ENCODE measurements at regions not wholly inside any gene's neighbourhood (a gene's known extent, or its start where the extent isn't known, plus 50 kb on each side); places are given as distances from the start of the nearest gene placed in this dataset.
"Not testable (repeated sequence)": the region's sequence is repeated elsewhere in the genome, so short reads cannot be mapped to it uniquely, and the experiment has no call there.

DNA sequence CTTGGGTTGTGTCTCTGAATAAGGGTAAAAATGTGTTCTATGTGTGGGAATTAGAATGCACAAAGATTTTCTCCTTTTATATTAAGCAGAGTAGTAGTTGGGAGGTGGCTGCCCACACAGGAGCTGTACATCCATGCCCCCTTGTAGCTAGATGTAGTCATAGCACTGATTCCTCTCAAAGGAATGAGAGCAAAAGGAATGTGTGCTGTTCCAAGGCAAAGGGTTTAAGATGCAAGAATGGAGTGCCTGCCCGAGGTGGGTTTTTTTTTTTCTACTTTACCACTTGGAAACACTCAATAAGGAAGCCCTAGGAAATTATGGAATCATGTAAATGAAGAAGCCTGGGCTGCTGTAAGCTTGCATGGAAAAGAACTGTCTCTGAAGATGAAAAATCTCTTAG is 2183.2 kb upstream of the AGA start:
- no peaks in the 10 kb centered on the region for H3K36me3 ChIP-seq (ENCODE audit: control insufficient read depth, insufficient read depth, low read length)
- H3K27ac ChIP-seq (ENCODE audit: low read depth, low read length) = no peak overlapping the region
- H3K9me3 ChIP-seq (ENCODE audit: control insufficient read depth, insufficient read depth, low read length) = no peaks in the 10 kb centered on the region
- H3K4me1 ChIP-seq (ENCODE audit: control insufficient read depth, insufficient read depth, low read length) = no peaks in the 10 kb centered on the region
- H3K9ac ChIP-seq (ENCODE audit: low read depth, low read length) = no peak overlapping the region
- H3K4me3 ChIP-seq (ENCODE audit: low read depth, low read length) = no peak overlapping the region
- H3K27me3 ChIP-seq (ENCODE audit: control insufficient read depth, insufficient read depth, low read length) = no peaks in the 10 kb centered on the region

GRCh38 chr4:179626687-179627086 is 2184.4 kb upstream of the AGA start:
- Histone ChIP-seq H3K4me3 (ENCODE audit: low read depth, low read length) (no peak overlapping the region), H3K36me3 (ENCODE audit: control insufficient read depth, insufficient read depth, low read length) (no peaks in the 10 kb centered on the region), H3K27me3 (ENCODE audit: control insufficient read depth, insufficient read depth, low read length) (no peaks in the 10 kb centered on the region), H3K27ac (ENCODE audit: low read depth, low read length) (no peak overlapping the region), H3K4me1 (ENCODE audit: control insufficient read depth, insufficient read depth, low read length) (no peaks in the 10 kb centered on the region), H3K9me3 (ENCODE audit: control insufficient read depth, insufficient read depth, low read length) (no peaks in the 10 kb centered on the region), H3K9ac (ENCODE audit: low read depth, low read length) (no peak overlapping the region)

- no peaks in the 10 kb centered on the region for H3K36me3 ChIP-seq (ENCODE audit: control insufficient read depth, insufficient read depth, low read length)
- no peaks in the 10 kb centered on the region for H3K27me3 ChIP-seq (ENCODE audit: control insufficient read depth, insufficient read depth, low read length)
- no peak overlapping the region for H3K27ac ChIP-seq (ENCODE audit: low read depth, low read length)
- H3K9me3 ChIP-seq (ENCODE audit: control insufficient read depth, insufficient read depth, low read length) = peaks cover 9% of the 10 kb centered on the region
- no peaks in the 10 kb centered on the region for H3K4me1 ChIP-seq (ENCODE audit: control insufficient read depth, insufficient read depth, low read length)
- H3K4me3 ChIP-seq (ENCODE audit: low read depth, low read length) = no peak overlapping the region
- H3K9ac ChIP-seq (ENCODE audit: low read depth, low read length) = no peak overlapping the region
Observed at GRCh38 chr4:179631321-179631720, 2189.1 kb upstream of the AGA start.

GRCh38 chr4:179634862-179635261 is 2192.6 kb upstream of the AGA start:
- H3K9me3 ChIP-seq (ENCODE audit: control insufficient read depth, insufficient read depth, low read length) = peaks cover 9% of the 10 kb centered on the region
- H3K27me3 ChIP-seq (ENCODE audit: control insufficient read depth, insufficient read depth, low read length) = no peaks in the 10 kb centered on the region
- no peaks in the 10 kb centered on the region for H3K36me3 ChIP-seq (ENCODE audit: control insufficient read depth, insufficient read depth, low read length)
- H3K4me3 ChIP-seq (ENCODE audit: low read depth, low read length) = no peak overlapping the region
- H3K27ac ChIP-seq (ENCODE audit: low read depth, low read length) = no peak overlapping the region
- no peaks in the 10 kb centered on the region for H3K4me1 ChIP-seq (ENCODE audit: control insufficient read depth, insufficient read depth, low read length)
- no peak overlapping the region for H3K9ac ChIP-seq (ENCODE audit: low read depth, low read length)

DNA sequence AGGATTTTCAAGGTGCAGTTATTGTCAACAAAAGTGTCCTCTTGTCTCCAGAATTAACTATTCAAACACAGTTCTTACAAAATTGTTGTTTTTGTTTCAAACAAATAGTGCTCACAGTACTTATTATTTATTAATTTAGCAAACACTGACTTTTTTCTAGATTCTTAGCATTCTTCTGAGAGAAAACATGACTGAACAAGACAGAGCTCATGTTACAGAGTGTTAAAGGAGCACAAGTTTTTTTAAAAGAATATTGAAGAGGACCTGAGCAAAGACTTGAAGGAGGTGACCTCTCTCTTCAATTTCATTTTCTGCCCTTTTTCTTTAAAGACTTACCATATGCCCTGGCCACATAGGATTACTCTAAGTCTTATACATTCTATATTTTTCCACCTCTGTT is 2220.3 kb upstream of the AGA start:
- Histone ChIP-seq H3K4me1 (ENCODE audit: control insufficient read depth, insufficient read depth, low read length) (no peaks in the 10 kb centered on the region), H3K27ac (ENCODE audit: low read depth, low read length) (no peak overlapping the region), H3K9me3 (ENCODE audit: control insufficient read depth, insufficient read depth, low read length) (no peaks in the 10 kb centered on the region), H3K36me3 (ENCODE audit: control insufficient read depth, insufficient read depth, low read length) (no peaks in the 10 kb centered on the region), H3K27me3 (ENCODE audit: control insufficient read depth, insufficient read depth, low read length) (no peaks in the 10 kb centered on the region), H3K4me3 (ENCODE audit: low read depth, low read length) (no peak overlapping the region), H3K9ac (ENCODE audit: low read depth, low read length) (no peak overlapping the region)

- Histone ChIP-seq H3K36me3 (ENCODE audit: control insufficient read depth, insufficient read depth, low read length) (no peaks in the 10 kb centered on the region), H3K4me3 (ENCODE audit: low read depth, low read length) (no peak overlapping the region), H3K27ac (ENCODE audit: low read depth, low read length) (no peak overlapping the region), H3K9ac (ENCODE audit: low read depth, low read length) (no peak overlapping the region), H3K27me3 (ENCODE audit: control insufficient read depth, insufficient read depth, low read length) (no peaks in the 10 kb centered on the region), H3K4me1 (ENCODE audit: control insufficient read depth, insufficient read depth, low read length) (no peaks in the 10 kb centered on the region), H3K9me3 (ENCODE audit: control insufficient read depth, insufficient read depth, low read length) (no peaks in the 10 kb centered on the region)
Observed at GRCh38 chr4:179663641-179664429, 2221.6 kb upstream of the AGA start.

DNA sequence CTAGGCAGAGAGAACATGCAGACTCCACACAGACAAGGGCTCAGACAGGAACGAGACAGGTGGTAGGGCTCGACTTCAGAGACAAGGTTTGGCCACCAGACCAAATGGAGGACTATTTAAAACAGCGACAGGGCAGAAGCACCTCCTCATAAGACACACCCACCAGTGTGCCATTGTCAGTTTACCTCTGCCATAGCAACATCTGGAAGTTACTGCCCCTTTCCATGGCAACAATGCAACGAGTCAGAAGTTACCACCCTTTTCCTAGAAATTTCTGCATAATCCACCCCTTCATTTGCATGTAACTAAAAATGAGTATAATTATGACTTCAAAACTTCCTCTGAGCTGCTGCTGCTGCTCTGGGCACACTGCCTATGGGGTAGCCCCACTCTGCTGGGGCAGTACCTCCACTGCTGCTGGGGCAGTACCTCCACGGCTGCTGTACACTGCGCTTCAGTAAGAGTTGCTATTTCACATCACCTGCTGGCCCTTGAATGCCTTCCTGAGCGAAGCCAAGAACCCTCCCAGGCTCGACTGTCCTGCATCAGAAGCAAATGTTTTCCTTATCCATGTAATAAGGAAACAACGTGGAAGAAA is 2222.3 kb upstream of the AGA start:
- no peak overlapping the region for H3K4me3 ChIP-seq (ENCODE audit: low read depth, low read length)
- no peaks in the 10 kb centered on the region for H3K4me1 ChIP-seq (ENCODE audit: control insufficient read depth, insufficient read depth, low read length)
- H3K27me3 ChIP-seq (ENCODE audit: control insufficient read depth, insufficient read depth, low read length) = no peaks in the 10 kb centered on the region
- H3K9me3 ChIP-seq (ENCODE audit: control insufficient read depth, insufficient read depth, low read length) = no peaks in the 10 kb centered on the region
- H3K36me3 ChIP-seq (ENCODE audit: control insufficient read depth, insufficient read depth, low read length) = no peaks in the 10 kb centered on the region
- no peak overlapping the region for H3K9ac ChIP-seq (ENCODE audit: low read depth, low read length)
- no peak overlapping the region for H3K27ac ChIP-seq (ENCODE audit: low read depth, low read length)

DNA sequence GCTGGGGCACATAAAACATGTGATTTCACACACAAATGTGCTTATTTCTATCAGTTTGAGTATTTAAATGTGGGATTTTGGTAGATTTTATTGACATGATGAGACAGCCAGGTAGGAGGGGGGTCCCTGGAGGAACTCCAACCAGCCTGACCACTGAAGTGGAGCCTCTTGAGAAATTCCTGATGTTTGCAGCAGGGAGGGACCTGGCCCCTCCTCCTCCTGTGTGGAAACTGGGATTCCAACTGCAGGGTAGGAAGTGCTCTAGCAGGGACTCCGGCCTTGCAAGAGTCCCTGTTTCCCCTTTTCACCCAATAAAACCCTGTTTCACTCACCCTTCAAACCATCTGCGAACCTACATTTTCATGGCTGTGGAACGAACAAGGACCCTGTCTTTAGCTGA is 2224.0 kb upstream of the AGA start:
- Histone ChIP-seq H3K4me3 (ENCODE audit: low read depth, low read length) (no peak overlapping the region), H3K27me3 (ENCODE audit: control insufficient read depth, insufficient read depth, low read length) (no peaks in the 10 kb centered on the region), H3K9me3 (ENCODE audit: control insufficient read depth, insufficient read depth, low read length) (no peaks in the 10 kb centered on the region), H3K9ac (ENCODE audit: low read depth, low read length) (no peak overlapping the region), H3K4me1 (ENCODE audit: control insufficient read depth, insufficient read depth, low read length) (no peaks in the 10 kb centered on the region), H3K36me3 (ENCODE audit: control insufficient read depth, insufficient read depth, low read length) (no peaks in the 10 kb centered on the region), H3K27ac (ENCODE audit: low read depth, low read length) (no peak overlapping the region)

GRCh38 chr4:179671609-179672008 is 2229.4 kb upstream of the AGA start:
- H3K36me3 ChIP-seq (ENCODE audit: control insufficient read depth, insufficient read depth, low read length) = no peaks in the 10 kb centered on the region
- no peak overlapping the region for H3K9ac ChIP-seq (ENCODE audit: low read depth, low read length)
- no peak overlapping the region for H3K27ac ChIP-seq (ENCODE audit: low read depth, low read length)
- no peak overlapping the region for H3K4me3 ChIP-seq (ENCODE audit: low read depth, low read length)
- H3K9me3 ChIP-seq (ENCODE audit: control insufficient read depth, insufficient read depth, low read length) = peaks cover 3% of the 10 kb centered on the region; the same call in 1 of the 2 replicates
- no peaks in the 10 kb centered on the region for H3K27me3 ChIP-seq (ENCODE audit: control insufficient read depth, insufficient read depth, low read length)
- no peaks in the 10 kb centered on the region for H3K4me1 ChIP-seq (ENCODE audit: control insufficient read depth, insufficient read depth, low read length)

DNA sequence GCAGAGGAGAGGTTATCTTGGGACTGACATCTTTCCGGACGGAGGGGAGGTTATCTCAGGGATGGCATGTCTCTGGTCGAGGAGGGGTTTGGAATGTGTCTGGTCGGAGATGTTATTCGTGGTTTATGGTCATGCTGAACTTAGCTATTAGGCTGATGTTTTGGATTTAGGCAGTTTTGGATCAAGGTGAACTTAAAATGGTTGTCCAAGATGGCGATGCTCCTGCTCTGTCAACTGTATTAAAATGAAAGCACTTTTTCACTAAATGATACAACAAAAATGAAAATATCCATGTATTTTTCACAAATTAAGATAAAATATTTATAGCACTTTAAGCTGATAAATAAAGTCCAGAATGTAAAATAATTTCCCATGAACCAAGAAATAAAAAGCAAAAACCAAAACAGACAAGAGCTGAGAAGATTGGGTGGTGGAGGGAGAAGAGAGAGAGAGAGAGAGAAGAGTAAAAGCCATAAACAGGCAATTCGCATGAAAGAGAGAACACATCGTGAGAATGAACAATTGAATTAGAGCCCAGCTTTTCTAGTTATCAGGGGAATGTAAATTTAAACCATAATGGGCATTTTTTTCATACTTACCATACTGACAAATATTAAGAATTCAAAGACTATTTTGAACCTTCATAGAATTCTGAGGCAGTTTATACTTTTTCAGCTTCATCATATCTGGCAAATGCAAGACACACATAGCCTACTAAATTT is 2236.0 kb upstream of the AGA start:
- Histone ChIP-seq H3K9ac (ENCODE audit: low read depth, low read length) (no peak overlapping the region), H3K36me3 (ENCODE audit: control insufficient read depth, insufficient read depth, low read length) (no peaks in the 10 kb centered on the region), H3K4me3 (ENCODE audit: low read depth, low read length) (no peak overlapping the region), H3K4me1 (ENCODE audit: control insufficient read depth, insufficient read depth, low read length) (no peaks in the 10 kb centered on the region), H3K27me3 (ENCODE audit: control insufficient read depth, insufficient read depth, low read length) (no peaks in the 10 kb centered on the region), H3K9me3 (ENCODE audit: control insufficient read depth, insufficient read depth, low read length) (no peaks in the 10 kb centered on the region; the same call in 1 of the 2 replicates), H3K27ac (ENCODE audit: low read depth, low read length) (no peak overlapping the region)

GRCh38 chr4:179683661-179684060 is 2241.4 kb upstream of the AGA start:
- H3K9ac ChIP-seq (ENCODE audit: low read depth, low read length); H3K27me3 ChIP-seq (ENCODE audit: control insufficient read depth, insufficient read depth, low read length); H3K36me3 ChIP-seq (ENCODE audit: control insufficient read depth, insufficient read depth, low read length); H3K27ac ChIP-seq (ENCODE audit: low read depth, low read length); H3K9me3 ChIP-seq (ENCODE audit: control insufficient read depth, insufficient read depth, low read length); H3K4me1 ChIP-seq (ENCODE audit: control insufficient read depth, insufficient read depth, low read length); H3K4me3 ChIP-seq (ENCODE audit: low read depth, low read length): not testable (repeated sequence)
